ENCODE measurements at regions not wholly inside any gene's neighbourhood (a gene's known extent, or its start where the extent isn't known, plus 50 kb on each side); places are given as distances from the start of the nearest gene placed in this dataset.

DNA sequence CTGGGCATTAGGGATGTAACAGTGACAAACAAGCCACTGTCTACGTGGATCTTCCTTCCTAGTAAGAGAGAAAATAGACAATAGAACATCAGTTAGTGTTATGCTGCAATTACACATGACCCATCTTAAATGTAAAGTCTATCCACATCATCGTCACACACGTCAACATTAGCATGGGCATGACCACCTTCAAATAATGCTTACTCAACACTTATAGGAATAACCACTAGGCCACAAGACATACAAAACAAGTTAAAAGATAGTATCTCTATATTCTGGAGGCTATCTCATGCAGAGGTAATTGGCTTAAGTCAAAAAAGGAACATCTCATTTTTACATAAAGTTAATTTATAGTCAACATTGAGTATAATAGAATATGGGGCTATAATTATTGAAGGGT, 156.5 kb downstream of the MOXD1 start:
- no peak for TF ChIP-seq EP300 (IDR thresholded peaks at IDR 0.05)
- TF ChIP-seq CTCF (IDR thresholded peaks at IDR 0.05) = no peak
- no peak for TF ChIP-seq POLR2AphosphoS5 (IDR thresholded peaks at IDR 0.05)

Data from esophagus muscularis mucosa (tissue), 4 donors.